A172 (cell line): ENCODE measurements at regions not wholly inside any gene's neighbourhood (a gene's known extent, or its start where the extent isn't known, plus 50 kb on each side); places are given as distances from the start of the nearest gene placed in this dataset.

Experiments
- DNase-seq: peaks from one replicate; pipeline ENCODE4 v3.0.0-alpha.2; 2015; ENCODE audit warnings: low spot score

- no peak for DNase-seq
Measured at GRCh38 chr3:61311044-61311443, 59.8 kb upstream of the FHIT start.

GRCh38 chr3:61315871-61316270, 64.6 kb upstream of the FHIT start:
- DNase-seq, result no peak

DNA sequence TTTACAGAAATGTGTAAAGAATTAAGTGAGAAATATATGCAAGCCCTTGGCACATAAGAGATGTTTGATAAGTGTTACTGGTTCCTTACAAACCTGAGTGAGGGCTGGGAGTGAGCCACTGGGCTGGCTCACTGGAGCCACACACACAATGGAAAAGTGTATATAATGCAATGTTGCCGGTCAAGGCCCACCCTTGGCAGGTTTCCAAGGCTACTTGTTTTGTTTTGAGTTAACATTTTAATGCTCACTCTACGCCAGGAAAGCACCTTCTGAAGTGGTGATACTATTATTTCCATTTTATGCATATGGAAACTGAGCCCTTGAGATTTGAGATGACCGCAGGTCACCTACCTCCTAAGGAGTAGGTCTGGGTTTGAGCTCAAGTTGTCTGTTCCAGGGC, 71.8 kb upstream of the FHIT start:
- no peak for DNase-seq

DNA sequence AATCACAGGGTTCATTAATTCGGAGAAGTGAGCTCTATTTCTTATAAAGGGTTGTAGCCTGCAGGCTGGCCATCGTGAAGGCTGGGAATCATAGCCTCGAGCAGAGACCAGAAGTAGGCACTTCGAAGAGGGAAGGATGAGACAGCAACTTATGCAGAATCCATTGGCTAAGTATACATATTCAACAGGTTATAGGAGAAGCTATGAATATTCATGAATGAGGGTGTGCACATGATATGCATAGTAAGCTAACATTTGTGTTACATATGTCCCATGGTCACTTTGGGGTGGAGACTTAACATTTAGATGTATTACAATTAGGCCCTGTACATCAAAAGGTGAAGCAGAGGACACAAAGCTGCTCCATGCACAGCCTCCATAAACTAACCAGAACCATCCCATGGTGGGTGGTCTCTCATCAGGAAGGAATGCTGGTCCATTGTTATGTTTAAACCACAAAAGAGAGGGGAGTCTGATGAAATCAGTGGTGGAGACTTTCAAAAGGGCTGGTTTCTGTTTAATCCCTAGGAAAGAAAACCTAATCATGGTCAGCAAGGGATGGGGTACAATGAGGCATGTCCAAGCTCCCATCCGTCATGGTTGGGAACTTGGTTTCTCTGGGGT, 80.8 kb upstream of the FHIT start:
- no peak for DNase-seq

- DNase-seq, result no peak
Measured at GRCh38 chr3:61333192-61333961, 82.1 kb upstream of the FHIT start.

DNA sequence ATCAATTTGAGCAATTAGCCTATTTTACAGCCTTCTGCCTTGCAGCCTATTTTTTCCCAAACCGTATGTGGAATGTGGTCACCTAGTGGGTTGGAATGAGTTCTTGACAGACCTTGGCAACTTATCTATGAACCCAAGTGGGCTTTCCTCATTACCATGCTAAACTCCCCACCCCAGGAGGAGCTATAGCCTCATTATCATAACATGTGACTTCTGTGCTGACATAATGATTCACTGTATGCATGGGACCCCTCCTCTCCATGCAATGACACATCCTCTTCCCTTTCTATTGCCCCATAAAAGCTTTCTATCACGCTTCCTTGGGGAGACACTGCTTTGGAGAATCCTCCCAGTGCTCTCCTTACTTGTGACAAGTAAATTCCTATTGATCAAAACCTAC, 83.5 kb upstream of the FHIT start:
- DNase-seq, result no peak

DNA sequence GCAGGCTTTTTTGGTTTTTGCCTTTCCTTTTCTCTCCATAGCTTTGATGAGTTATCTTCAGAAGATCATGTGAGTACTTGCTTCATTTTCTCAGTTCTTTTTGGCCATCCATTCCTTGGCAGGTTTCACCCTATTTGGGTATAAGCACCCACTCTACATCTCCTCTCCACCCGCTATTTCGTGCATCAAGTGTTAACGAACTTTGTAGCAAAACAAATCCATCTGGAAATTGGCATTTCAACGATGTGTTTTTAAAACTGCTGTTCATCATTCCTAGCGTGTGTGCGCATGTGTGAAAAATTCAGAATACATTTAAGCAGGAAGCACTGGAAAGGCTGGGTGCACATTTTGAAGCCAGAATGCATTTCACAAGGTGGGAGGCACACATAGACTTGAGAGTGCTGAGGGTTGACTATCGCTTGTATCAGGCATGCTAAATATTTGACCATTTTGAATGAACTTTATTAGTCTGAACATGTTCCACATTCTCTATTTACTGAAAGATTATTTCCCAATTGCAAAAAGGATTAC, 89.7 kb upstream of the FHIT start:
- no peak for DNase-seq

DNA sequence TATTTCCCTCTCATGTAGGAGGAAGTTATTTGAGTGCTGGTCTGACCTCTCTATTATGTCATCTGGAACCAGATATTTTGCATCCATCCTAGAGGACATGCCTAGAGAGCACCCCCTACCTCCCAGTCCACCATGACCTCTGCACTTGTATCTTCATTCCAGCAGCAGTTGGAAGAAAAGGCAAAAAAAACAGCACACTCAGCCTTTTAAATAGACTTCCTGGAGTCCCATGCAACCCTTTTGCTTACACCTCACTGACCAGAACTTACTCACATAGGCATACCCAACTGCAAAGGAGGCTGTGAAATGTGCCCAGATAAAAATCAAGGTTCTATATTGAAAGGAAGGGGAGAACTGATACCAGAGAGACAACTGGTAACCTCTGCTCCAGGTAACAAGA, 92.3 kb upstream of the FHIT start:
- no peak for DNase-seq

DNA sequence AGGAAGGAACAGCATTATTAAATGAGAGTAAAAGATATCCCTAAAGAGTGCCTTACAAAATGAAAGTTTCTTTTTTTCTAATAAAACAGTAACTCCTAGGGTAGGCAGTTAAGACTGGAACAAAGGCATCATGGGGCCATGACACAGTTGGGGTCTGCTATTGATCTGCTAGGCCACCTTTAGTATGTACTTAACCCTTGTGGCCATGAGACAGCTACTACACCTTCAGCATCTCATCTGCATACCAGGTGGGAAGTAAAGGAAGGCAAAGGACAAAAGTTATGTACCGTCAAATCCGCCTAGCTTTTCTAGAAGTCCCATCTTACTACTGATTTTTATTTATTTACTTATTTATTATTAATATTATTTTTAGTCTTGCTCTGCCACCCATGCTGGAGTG, 93.8 kb upstream of the FHIT start:
- no peak for DNase-seq

- no peak for DNase-seq
Measured at GRCh38 chr3:61347981-61348380, 96.7 kb upstream of the FHIT start.

GRCh38 chr3:61349717-61350116, 98.5 kb upstream of the FHIT start:
- DNase-seq, result no peak

DNA sequence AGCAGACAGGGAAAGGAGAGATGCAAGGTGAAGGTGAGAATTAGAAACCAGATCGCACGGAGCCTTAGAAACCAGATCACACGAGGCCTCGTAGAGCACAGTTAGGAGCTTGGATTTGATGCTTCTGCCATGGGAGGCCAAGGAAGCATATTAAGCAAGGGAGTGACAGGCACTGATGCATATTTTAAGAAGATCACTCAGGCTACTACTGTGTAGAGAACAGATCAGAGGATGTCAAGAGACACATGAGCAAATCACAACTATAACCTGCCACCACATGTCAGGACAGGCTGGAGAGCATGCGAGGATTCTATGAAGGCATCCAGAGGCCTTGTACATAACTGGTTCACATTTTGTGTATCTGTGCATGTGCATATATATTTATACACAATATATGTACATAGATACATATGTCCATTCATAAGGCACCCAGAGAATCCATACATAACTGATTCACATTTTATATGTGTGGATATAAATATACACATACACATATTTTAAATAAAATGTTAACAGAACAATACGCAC, 99.6 kb upstream of the FHIT start:
- no peak for DNase-seq

DNA sequence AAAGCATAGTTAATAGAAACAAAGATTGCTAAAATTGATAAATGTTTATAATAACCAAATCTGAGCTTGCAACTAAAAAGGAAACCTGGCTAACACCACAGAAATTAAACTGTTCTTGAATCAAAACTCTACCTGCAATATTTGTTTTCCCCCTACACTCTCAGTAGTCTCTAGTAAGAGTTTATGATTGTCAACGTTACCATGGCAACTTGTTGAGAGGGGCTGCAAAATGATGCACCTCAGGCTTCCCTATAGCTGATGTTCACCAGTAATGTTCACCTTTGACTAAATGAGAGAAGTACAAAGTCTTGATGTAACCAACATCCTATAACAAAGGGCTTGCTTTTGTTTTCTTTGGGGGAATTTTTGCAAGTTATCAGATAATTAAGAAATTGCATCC, 101.1 kb upstream of the FHIT start:
- no peak for DNase-seq

DNA sequence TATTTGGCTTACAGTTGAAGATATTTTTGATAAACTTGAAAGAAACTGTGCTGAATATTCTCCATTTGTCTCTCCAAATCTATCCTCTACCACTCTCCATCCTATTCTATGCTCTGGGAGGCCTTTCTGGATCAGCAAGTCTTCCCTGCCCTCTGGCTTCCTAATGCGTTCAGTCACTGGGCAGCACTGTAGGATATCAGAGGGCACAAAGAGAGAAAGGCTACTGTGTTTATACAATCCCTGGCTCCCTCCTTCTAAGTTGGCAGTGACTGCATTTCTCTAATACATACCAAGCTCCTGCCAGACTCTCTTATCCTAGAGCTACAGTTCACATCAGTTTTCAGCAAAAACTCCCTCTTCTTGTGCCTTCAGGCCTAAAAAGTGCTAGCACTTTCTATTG, 102.1 kb upstream of the FHIT start:
- DNase-seq, result no peak

- DNase-seq, result no peak
Measured at GRCh38 chr3:61354604-61355003, 103.4 kb upstream of the FHIT start.

- no peak for DNase-seq
Measured at GRCh38 chr3:61356685-61357084, 105.4 kb upstream of the FHIT start.

- no peak for DNase-seq
Measured at GRCh38 chr3:61357902-61358301, 106.7 kb upstream of the FHIT start.

- DNase-seq, result no peak
Measured at GRCh38 chr3:61358364-61358763, 107.1 kb upstream of the FHIT start.

DNA sequence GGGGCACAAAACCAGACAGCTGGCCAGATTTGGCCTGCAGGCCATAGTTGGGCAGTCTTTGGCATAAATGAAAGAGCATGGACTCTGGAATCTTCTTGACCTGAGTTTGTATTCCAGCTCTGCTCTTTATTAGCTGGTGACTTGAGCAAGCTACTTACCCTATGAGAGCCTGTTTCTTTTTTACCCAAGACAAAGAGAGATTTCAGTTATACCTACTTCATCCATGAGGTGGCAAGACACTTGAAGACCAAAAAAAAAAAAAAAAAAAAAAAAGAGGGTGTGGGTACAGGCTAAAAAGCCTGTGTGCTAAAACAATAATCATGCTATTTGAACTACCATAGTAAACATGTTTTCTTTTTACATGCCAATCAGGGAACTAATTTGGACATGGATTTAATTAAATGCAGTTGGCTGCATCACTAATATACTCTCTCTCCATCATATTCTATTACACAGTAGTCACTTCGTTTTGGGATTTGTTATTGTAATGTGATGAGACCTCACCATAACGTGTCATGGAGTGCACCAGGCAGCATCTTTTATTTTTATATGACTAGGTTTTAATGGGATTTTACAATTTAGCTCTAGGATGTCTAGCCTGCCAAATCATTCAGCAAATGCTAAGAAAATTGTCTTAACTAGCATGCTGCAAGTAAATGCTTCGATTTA, 109.2 kb upstream of the FHIT start:
- DNase-seq, result no peak

DNA sequence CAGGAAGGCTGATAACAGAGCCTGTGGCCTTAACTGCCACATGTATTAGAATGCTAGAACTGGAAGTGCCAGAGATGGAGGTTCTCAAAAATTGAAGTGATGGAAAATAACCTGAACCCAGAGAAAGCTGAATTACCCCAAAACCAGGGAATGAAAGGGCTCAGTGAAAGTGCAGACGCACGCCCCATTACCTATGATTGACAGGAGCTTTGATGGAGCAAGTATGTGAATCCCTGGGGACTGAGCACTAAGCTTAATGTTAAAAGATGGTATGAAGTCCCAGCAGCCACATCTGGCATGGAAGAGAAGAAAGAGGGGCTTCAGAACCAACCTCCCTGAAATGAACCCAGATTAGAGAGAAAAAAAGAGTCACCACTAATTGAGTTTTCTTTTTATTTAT, 118.4 kb upstream of the FHIT start:
- DNase-seq, result no peak

GRCh38 chr3:61371123-61371522, 119.9 kb upstream of the FHIT start:
- no peak for DNase-seq

GRCh38 chr3:61372723-61373122, 121.5 kb upstream of the FHIT start:
- DNase-seq, result no peak

GRCh38 chr3:61378311-61378710, 127.1 kb upstream of the FHIT start:
- no peak for DNase-seq
